ENCODE measurements at regions not wholly inside any gene's neighbourhood (a gene's known extent, or its start where the extent isn't known, plus 50 kb on each side); places are given as distances from the start of the nearest gene placed in this dataset.

DNA sequence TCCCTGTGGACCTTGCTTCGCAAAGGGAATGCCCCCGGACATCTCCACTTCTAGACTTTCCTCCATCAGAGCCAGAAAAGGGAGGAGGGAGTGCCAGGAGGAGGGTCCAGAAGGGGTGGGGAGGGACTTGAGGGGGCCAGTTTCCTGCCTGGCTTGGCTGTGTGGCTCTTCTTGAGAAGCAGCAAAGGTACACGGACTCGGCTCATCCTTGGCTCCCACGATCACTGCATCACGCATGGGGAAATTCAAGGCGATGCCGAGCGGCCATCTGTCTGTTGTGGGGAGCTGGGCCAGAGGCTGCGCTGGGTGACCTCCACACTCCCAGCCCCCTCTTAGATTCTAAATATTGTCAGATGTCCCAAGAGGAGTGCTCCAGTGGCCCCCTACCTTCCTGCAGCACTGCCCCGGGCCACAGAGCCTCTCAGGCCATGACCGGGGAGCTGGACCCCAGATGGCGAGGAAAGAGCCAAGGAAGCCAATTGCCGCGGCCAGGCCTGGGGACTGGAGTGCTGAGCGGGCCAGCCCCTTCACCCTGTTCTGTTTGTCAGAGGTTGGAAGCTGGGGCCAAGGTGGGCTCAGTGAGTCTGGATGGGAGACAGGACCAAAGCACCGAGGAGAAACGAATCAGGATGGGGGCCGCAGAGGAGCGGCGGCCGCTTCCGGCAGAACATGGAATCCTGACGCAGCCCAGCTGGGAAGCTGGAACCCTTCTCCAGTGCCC lies 104.5 kb downstream of the RBFOX3 start:
- TF ChIP-seq, protein P1, sequence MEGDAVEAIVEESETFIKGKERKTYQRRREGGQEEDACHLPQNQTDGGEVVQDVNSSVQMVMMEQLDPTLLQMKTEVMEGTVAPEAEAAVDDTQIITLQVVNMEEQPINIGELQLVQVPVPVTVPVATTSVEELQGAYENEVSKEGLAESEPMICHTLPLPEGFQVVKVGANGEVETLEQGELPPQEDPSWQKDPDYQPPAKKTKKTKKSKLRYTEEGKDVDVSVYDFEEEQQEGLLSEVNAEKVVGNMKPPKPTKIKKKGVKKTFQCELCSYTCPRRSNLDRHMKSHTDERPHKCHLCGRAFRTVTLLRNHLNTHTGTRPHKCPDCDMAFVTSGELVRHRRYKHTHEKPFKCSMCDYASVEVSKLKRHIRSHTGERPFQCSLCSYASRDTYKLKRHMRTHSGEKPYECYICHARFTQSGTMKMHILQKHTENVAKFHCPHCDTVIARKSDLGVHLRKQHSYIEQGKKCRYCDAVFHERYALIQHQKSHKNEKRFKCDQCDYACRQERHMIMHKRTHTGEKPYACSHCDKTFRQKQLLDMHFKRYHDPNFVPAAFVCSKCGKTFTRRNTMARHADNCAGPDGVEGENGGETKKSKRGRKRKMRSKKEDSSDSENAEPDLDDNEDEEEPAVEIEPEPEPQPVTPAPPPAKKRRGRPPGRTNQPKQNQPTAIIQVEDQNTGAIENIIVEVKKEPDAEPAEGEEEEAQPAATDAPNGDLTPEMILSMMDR (IDR thresholded peaks at IDR 0.05) = no peak
- no peak for TF ChIP-seq POLR2A (IDR thresholded peaks at IDR 0.05)

Measured in tibial nerve (tissue), 3 donors.